Endodermal cell (in vitro differentiated cells): ENCODE measurements at regions not wholly inside any gene's neighbourhood (a gene's known extent, or its start where the extent isn't known, plus 50 kb on each side); places are given as distances from the start of the nearest gene placed in this dataset.

Experiments
- DNase-seq: peaks from one replicate; pipeline ENCODE4 v3.0.0-alpha.2; 2017
- H3K27ac ChIP-seq: 2 replicates; pipeline ENCODE4 v1.5.1; 2013; ENCODE audit warnings: mild to moderate bottlenecking, low read depth, low read length, moderate library complexity
- H3K27me3 ChIP-seq: 2 replicates; pipeline ENCODE4 v1.6.1; 2013; ENCODE audit warnings: mild to moderate bottlenecking, low read length, moderate library complexity; ENCODE audit not compliant: insufficient read depth, control insufficient read depth, poor library complexity, severe bottlenecking
- H3K36me3 ChIP-seq: 2 replicates; pipeline ENCODE4 v1.7.0; 2013; ENCODE audit warnings: mild to moderate bottlenecking, low read length, moderate library complexity; ENCODE audit not compliant: control insufficient read depth, insufficient read depth
- H3K4me1 ChIP-seq: one replicate; pipeline ENCODE4 v1.7.0; 2013; ENCODE audit warnings: low read length; ENCODE audit not compliant: control insufficient read depth, insufficient read depth
- H3K4me3 ChIP-seq: 2 replicates; pipeline ENCODE4 v1.5.1; 2013; ENCODE audit warnings: mild to moderate bottlenecking, low read length, moderate library complexity
- H3K9ac ChIP-seq: 2 replicates; pipeline ENCODE4 v1.6.1; 2013; ENCODE audit warnings: mild to moderate bottlenecking, low read length, moderate library complexity; ENCODE audit not compliant: poor library complexity, severe bottlenecking; ENCODE audit errors: extremely low read depth
- H3K9me3 ChIP-seq: 2 replicates; pipeline ENCODE4 v1.6.1; 2013; ENCODE audit warnings: mild to moderate bottlenecking, low read length, moderate library complexity; ENCODE audit not compliant: control insufficient read depth
- H3K27ac Mint-ChIP-seq: 2 replicates; pipeline ENCODE4 v1.8.0; 2020; ENCODE audit warnings: mixed read lengths
- H3K27me3 Mint-ChIP-seq: 2 replicates; pipeline ENCODE4 v1.8.0; 2021; ENCODE audit warnings: mild to moderate bottlenecking, mixed read lengths; ENCODE audit not compliant: insufficient read depth
- H3K36me3 Mint-ChIP-seq: 2 replicates; pipeline ENCODE4 v1.8.0; 2020; ENCODE audit warnings: low read depth, mixed read lengths
- H3K4me1 Mint-ChIP-seq: 2 replicates; pipeline ENCODE4 v1.8.0; 2020; ENCODE audit warnings: mixed read lengths
- H3K4me3 Mint-ChIP-seq: 2 replicates; pipeline ENCODE4 v1.8.0; 2020; ENCODE audit warnings: mild to moderate bottlenecking, moderate library complexity, mixed read lengths
- H3K9me3 Mint-ChIP-seq: 2 replicates; pipeline ENCODE4 v1.8.0; 2020; ENCODE audit warnings: mild to moderate bottlenecking, mixed read lengths
- CTCF ChIP-seq: fragments of 200-600 bp; sonication (generic); conservative IDR thresholded peaks from 2 replicates; pipeline ENCODE4 v1.5.0; 2021; ENCODE audit warnings: antibody characterized with exemption, mild to moderate bottlenecking
- WGBS, 2 experiments: methylation state at CpG; one replicate each; pipeline versions ENCODE4 v1.1.5 to v1.1.7; 2013; ENCODE audit warnings: missing lambda C conversion rate in 2 of 2, mixed read lengths in 1 of 2; ENCODE audit not compliant: insufficient coverage in 1 of 2, insufficient read length in 1 of 2; 5-methylcytosine and 5-hydroxymethylcytosine counted together

- WGBS, 2 experiments: 86% methylated on average over 1 of the region's 1 CpG; no CpG with 5 or more reads in 1 of the 2 experiments
- Histone ChIP-seq H3K9ac (no peak overlapping the region), H3K27me3 (no peaks in the 10 kb centered on the region), H3K4me1 (no peaks in the 10 kb centered on the region), H3K4me3 (no peak overlapping the region), H3K36me3 (no peaks in the 10 kb centered on the region), H3K9me3 (no peaks in the 10 kb centered on the region), H3K27ac (no peak overlapping the region)
- peaks cover 1% of the 10 kb centered on the region for H3K9me3 Mint-ChIP-seq
- no peaks in the 10 kb centered on the region for H3K27me3 Mint-ChIP-seq
- no peak for DNase-seq
- no peaks in the 10 kb centered on the region for H3K36me3 Mint-ChIP-seq
- H3K4me1 Mint-ChIP-seq: no peaks in the 10 kb centered on the region
- H3K27ac Mint-ChIP-seq: no peak overlapping the region
- H3K4me3 Mint-ChIP-seq: no peak overlapping the region
- no peak for TF ChIP-seq CTCF
These were observed 623.8 kb downstream of the TENT5A start for GRCh38 chr6:81128671-81129070.

GRCh38 chr6:81126150-81126549 lies 626.3 kb downstream of the TENT5A start:
- Mint-ChIP-seq H3K4me3 (no peak overlapping the region), H3K27me3 (no peaks in the 10 kb centered on the region), H3K36me3 (no peaks in the 10 kb centered on the region), H3K4me1 (no peaks in the 10 kb centered on the region), H3K9me3 (peaks cover 4% of the 10 kb centered on the region), H3K27ac (no peak overlapping the region)
- TF ChIP-seq CTCF: no peak
- no peak for DNase-seq
- no peak overlapping the region for H3K4me3 ChIP-seq
- H3K9me3 ChIP-seq: peaks cover 6% of the 10 kb centered on the region
- no peak overlapping the region for H3K9ac ChIP-seq
- H3K36me3 ChIP-seq: no peaks in the 10 kb centered on the region
- WGBS, 2 experiments: 97% methylated on average over 2 of the region's 2 CpGs; no CpG with 5 or more reads in 1 of the 2 experiments
- no peaks in the 10 kb centered on the region for H3K27me3 ChIP-seq
- no peaks in the 10 kb centered on the region for H3K4me1 ChIP-seq
- H3K27ac ChIP-seq: no peak overlapping the region

- H3K9me3 Mint-ChIP-seq: peaks cover 34% of the 10 kb centered on the region
- Histone ChIP-seq H3K9me3 (peaks cover 13% of the 10 kb centered on the region), H3K4me1 (no peaks in the 10 kb centered on the region), H3K4me3 (no peak overlapping the region), H3K27ac (no peak overlapping the region), H3K9ac (no peak overlapping the region), H3K36me3 (no peaks in the 10 kb centered on the region), H3K27me3 (no peaks in the 10 kb centered on the region)
- no peak for DNase-seq
- no peak for TF ChIP-seq CTCF
- H3K27ac Mint-ChIP-seq: no peak overlapping the region
- no peaks in the 10 kb centered on the region for H3K36me3 Mint-ChIP-seq
- H3K4me3 Mint-ChIP-seq: no peak overlapping the region
- 80 to 95% methylated on average over 3 of the region's 3 CpGs for WGBS, 2 experiments
- no peaks in the 10 kb centered on the region for H3K4me1 Mint-ChIP-seq
- no peaks in the 10 kb centered on the region for H3K27me3 Mint-ChIP-seq
These were observed 632.2 kb downstream of the TENT5A start for GRCh38 chr6:81120280-81120679.
